GM12878 (cell line): ENCODE measurements at regions not wholly inside any gene's neighbourhood (a gene's known extent, or its start where the extent isn't known, plus 50 kb on each side); places are given as distances from the start of the nearest gene placed in this dataset.

ENCODE experiments used
- CTCF ChIP-seq, 3 experiments: IDR thresholded peaks in 2 of 3; conservative IDR thresholded peaks in 1 of 3; 2 replicates each; pipeline ENCODE4 v1.5.1; 2011; ENCODE audit warnings: low read depth in 3 of 3, low read length in 3 of 3, mild to moderate bottlenecking in 3 of 3, control low read depth in 2 of 3, moderate library complexity in 2 of 3, inconsistent platforms in 1 of 3, mixed read lengths in 1 of 3; ENCODE audit not compliant: control insufficient read depth in 2 of 3, insufficient read depth in 1 of 3; ENCODE audit errors: extremely low read depth in 1 of 3
- ESRRA ChIP-seq: IDR thresholded peaks from 2 replicates; pipeline ENCODE4 v1.6.1; 2012; ENCODE audit warnings: mild to moderate bottlenecking, low read length, improper control_type of control experiment
- JUNB ChIP-seq: IDR thresholded peaks from 2 replicates; pipeline ENCODE4 v1.6.1; 2016; ENCODE audit warnings: antibody characterized with exemption, mild to moderate bottlenecking
- POLR2A ChIP-seq: IDR thresholded peaks from 2 replicates; pipeline ENCODE4 v1.6.1; 2011; ENCODE audit warnings: low read depth, mild to moderate bottlenecking, low read length
- TAF1 ChIP-seq: IDR thresholded peaks from 2 replicates; pipeline ENCODE4 v1.6.1; 2011; ENCODE audit warnings: mild to moderate bottlenecking, low read depth, low read length, borderline replicate concordance
- TBL1XR1 ChIP-seq: IDR thresholded peaks from 2 replicates; pipeline ENCODE4 v1.6.1; 2012; ENCODE audit warnings: low read depth, low read length, improper control_type of control experiment
- TF ChIP-seq, protein P1 (sequence below): IDR thresholded peaks from 2 replicates; pipeline ENCODE4 v1.6.1; 2011; ENCODE audit warnings: mild to moderate bottlenecking, low read depth, low read length, moderate library complexity; ENCODE audit not compliant: insufficient replicate concordance

- no peak for TF ChIP-seq JUNB
- no peak for TF ChIP-seq POLR2A
- no peak for TF ChIP-seq CTCF (IDR thresholded peaks at IDR 0.05 in 2 of 3, conservative IDR thresholded peaks at IDR 0.05 in 1 of 3; ENCODE audit: control insufficient read depth in 2 of 3, extremely low read depth in 1 of 3, insufficient read depth in 1 of 3, low read depth in 3 of 3, low read length in 3 of 3)
- TF ChIP-seq, protein P1, sequence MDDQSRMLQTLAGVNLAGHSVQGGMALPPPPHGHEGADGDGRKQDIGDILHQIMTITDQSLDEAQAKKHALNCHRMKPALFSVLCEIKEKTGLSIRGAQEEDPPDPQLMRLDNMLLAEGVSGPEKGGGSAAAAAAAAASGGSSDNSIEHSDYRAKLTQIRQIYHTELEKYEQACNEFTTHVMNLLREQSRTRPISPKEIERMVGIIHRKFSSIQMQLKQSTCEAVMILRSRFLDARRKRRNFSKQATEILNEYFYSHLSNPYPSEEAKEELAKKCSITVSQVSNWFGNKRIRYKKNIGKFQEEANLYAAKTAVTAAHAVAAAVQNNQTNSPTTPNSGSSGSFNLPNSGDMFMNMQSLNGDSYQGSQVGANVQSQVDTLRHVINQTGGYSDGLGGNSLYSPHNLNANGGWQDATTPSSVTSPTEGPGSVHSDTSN: no peak
- no peak for TF ChIP-seq TBL1XR1
- TF ChIP-seq ESRRA: no peak
- TF ChIP-seq TAF1: no peak
Measured at GRCh38 chr10:83848677-83849076, 290.6 kb upstream of the GHITM start.
